Urothelium cell line (cell line): ENCODE measurements at regions not wholly inside any gene's neighbourhood (a gene's known extent, or its start where the extent isn't known, plus 50 kb on each side); places are given as distances from the start of the nearest gene placed in this dataset.
"Not testable (repeated sequence)": the region's sequence is repeated elsewhere in the genome, so short reads cannot be mapped to it uniquely, and the experiment has no call there.

Experiments used
- DNase-seq: peaks from one replicate; pipeline ENCODE4 v3.0.0; 2011; ENCODE audit warnings: low spot score, mixed read lengths
- FAIRE-seq: peaks from 2 replicates; lab custom pipeline; 2011; peaks lifted over from hg19 to GRCh38; lab: Jason Lieb, UNC

GRCh38 chr6:14288910-14289309 is 171.3 kb downstream of the CD83 start:
- no peak for FAIRE-seq
- DNase-seq: no peak

- DNase-seq (no peak), FAIRE-seq (no peak)
Measured at GRCh38 chr6:14290041-14290771, 172.6 kb downstream of the CD83 start.

DNA sequence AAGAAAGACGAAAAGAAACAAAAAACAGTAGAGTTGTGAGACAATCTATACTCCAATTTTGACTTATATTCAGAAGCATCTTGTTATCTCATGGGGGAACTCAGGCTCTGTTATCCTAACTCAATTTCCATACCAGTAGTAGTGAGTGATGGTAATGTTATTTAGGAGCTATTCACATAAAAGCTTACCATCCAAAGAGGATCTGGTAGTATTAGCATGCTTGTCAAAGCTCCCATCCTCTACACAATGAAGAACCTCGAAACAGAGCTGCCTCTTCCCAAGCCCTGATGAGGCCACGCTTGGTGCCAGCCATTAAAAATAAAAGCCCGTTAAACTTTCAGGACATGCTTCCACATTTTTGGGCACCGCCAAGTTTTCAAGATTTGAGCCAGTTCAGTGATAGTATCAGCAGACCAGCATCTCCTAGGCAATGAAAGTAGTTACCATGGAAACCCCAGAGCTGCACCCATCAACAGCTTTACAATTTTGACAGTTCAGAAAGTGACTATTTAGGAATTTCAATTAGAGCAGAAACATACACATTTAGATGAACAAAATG is 173.3 kb downstream of the CD83 start:
- FAIRE-seq: no peak
- no peak for DNase-seq

GRCh38 chr6:14291331-14291730 is 173.8 kb downstream of the CD83 start:
- FAIRE-seq (no peak), DNase-seq (no peak)

DNA sequence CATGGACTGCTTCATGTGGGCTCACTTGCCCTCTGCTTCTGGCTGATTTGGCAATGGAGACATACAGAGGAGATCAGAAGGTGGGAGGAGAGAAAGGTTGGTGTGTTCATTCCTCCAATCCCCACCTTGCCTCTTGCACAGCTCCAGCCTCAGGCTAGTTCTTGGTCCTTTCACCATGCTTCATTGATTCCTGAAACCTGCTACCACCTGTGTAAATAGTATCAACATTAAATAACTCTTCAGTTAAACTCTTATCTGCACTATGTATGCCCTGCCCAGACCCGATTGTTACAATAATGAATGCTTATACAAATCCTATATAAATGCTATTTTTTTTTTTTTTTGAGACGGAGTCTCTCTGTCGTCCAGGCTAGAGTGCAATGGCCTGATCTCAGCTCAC is 174.5 kb downstream of the CD83 start:
- DNase-seq: no peak
- no peak for FAIRE-seq

- no peak for FAIRE-seq
- DNase-seq: no peak
Measured at GRCh38 chr6:14294270-14294951, 176.8 kb downstream of the CD83 start.

- not testable (repeated sequence) for DNase-seq, FAIRE-seq
Measured at GRCh38 chr6:14296698-14297097, 179.1 kb downstream of the CD83 start.

- not testable (repeated sequence) for FAIRE-seq, DNase-seq
Measured at GRCh38 chr6:14297118-14297517, 179.5 kb downstream of the CD83 start.

- FAIRE-seq, DNase-seq: not testable (repeated sequence)
Measured at GRCh38 chr6:14300189-14300588, 182.6 kb downstream of the CD83 start.

- not testable (repeated sequence) for DNase-seq, FAIRE-seq
Measured at GRCh38 chr6:14300721-14301120, 183.1 kb downstream of the CD83 start.

DNA sequence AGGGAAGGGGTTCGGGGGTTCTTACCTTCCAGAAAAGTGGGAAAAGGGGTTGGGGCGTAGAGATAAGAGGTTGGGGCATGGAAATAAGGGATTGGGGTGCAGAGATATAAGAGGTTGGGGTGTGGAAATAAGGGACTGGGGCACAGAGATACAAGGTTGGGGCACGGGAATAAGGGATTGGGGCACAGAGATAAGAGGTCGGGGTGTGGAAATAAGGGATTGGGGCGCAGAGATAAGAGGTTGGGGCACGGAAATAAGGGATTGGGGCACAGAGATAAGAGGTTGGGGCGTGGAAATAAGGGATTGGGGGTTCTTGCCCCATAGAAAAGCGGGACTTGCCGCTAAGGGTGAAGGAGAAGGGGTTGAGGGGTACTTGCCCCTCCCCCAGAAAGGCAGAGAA is 183.9 kb downstream of the CD83 start:
- not testable (repeated sequence) for DNase-seq

DNA sequence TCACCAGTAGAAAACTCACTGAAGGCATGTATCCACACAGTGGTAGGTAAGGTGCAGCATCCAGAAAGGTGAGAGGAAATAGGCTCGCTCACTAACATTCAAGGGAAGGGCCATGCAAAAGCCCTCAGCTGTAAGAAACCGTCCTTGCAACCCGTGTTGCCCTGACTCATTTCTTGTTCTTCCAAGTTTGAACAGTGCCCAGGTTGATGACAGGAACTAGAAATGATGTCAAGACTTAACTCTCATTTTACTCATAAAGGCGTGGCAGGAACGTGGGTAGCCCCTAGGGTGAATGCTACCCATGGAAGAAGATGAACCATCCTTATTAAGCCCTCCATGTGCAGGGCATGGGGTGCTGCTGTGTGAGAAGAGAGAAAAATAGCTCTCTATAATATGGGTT is 187.6 kb downstream of the CD83 start:
- FAIRE-seq (no peak), DNase-seq (no peak)

More for the DNA sequence above, 183.9 kb downstream of the CD83 start:
- FAIRE-seq: not testable (repeated sequence)

GRCh38 chr6:14305624-14306023 is 188.1 kb downstream of the CD83 start:
- no peak for FAIRE-seq
- DNase-seq: no peak

DNA sequence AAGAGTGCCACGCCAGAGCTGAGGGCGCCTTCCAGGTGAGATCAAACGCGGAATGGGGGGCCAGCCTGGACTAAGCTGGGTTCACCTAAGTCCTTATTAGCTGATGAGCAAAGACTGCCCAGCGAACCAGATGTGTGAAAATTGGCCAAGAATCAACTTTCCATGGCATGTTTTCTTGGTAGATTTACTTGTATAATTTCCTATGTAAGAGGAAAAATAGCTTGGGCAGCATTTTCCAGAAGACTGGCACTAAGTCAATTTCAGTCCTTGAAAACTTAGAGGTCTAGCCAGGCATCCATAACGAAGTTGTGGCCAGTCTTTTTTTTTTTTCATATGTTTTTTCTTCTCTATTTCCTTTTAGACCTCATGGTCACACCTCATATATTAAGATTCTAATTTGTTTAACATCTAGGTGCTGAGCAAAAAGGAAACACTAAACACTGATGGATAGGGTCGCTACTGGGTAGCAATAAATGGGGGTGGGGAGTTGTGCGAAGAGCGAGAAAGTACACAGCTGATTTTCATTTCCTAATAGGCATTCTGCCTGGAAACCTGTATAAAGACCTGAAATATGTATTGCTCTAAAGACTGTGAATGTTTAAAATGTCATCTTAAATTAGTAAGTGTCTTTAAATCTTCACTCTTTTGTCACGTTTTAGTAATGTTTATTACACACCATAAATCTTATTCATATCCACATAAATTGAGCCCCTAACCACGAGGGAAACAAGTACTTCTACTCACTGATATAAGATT is 188.8 kb downstream of the CD83 start:
- no peak for FAIRE-seq
- no peak for DNase-seq

- DNase-seq (no peak), FAIRE-seq (no peak)
Measured at GRCh38 chr6:14309516-14309915, 191.9 kb downstream of the CD83 start.

DNA sequence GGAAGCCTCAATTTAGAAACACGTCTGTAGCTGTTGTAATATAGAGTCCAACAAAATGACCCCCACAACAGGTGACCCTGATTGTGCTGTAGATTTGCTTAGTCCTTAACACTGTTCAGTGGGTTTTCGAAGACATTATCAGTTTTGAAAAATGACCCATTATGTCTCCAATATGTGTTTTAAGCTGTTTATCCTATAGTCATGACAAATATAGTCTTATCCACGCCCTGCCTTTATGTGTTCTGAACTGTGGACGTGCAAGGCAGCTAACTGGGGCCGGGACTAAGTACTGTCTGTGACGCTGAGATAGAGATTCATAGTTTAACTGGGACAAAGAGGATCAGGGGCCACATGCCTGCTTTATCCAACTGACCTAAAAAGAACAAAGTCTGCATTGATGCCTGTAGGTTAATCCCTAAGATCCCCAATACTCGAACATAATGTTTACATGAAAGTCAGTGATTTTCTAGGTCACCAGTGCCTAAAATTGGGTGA is 192.4 kb downstream of the CD83 start:
- FAIRE-seq (no peak), DNase-seq (no peak)

GRCh38 chr6:14310960-14311359 is 193.4 kb downstream of the CD83 start:
- DNase-seq (no peak), FAIRE-seq (no peak)

DNA sequence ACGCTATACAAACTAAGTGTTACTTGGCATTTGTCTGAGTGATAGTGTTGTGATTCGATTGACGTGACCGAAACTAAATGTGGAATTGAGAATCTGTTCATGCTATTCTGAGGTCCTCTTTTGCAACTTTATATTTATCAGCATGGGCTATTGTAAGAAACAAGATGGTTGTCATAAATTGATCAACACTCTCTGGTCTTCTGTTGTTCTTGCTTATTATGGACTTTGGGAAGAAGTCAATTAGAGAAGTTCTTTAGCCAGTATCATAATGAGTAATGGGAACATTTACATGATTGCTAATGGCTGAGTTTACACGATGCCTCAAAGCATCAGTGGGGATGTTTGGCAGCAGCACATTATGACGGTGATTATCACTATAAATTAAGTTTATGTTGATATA is 195.0 kb downstream of the CD83 start:
- DNase-seq (no peak), FAIRE-seq (no peak)

- DNase-seq (no peak), FAIRE-seq (no peak)
Measured at GRCh38 chr6:14313248-14313647, 195.7 kb downstream of the CD83 start.

DNA sequence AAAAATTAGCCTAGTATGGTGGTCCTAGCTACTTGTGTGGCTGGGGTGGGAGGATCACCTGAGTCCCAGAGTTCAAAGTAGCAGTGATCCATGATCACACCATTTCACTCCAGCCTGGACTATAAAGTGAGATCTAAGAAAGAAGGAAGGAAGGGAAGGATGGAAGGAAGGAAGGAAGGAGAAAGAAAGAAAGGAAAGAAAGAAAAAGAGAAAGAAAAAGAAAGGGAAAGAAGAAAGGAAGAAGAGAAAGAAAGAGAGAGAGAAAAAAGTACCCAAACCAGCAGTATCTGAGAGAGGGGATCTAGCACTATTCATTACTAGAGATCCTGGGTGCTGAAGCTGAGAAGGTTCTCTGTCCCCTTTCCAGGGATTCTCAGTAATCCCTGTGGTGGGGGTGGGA is 197.8 kb downstream of the CD83 start:
- FAIRE-seq (no peak), DNase-seq (no peak)
